ENCODE measurements at regions not wholly inside any gene's neighbourhood (a gene's known extent, or its start where the extent isn't known, plus 50 kb on each side); places are given as distances from the start of the nearest gene placed in this dataset.

DNA sequence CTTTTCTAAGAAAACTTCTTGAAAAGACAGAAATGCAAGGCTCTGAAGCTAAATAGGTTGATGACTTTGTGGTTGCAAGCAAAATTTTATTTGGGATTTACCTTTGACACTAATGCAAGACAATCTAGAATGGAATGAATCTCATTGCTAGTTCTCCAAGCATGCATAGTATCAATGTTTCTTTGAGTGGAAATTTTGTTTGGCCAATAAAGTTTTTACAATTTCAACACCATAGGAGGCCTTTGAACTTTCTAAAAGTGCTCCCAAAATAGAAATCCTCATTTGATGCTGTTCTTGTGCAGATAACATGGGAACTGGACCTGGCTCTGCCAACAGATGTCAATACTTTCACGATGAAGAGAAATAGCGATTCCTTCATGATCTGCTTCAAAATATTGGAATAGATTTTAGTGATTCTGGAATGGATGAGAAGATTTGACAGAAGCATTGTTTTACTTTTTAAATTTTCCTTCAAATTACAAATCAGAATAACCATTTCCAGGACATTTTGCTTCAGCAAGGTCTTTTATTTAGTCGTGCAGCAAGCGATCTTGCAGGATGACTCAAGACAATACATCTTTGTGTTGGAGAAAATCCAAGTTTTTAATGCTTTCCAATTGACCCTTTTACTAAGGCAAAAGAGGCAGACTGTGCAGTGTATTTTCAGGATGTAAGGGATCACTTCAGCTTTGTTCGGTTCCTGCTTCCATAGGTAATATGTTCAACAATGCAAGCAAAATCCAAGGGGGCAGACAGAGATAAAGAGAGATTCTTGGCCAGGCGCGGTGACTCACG lies 51.7 kb upstream of the OTUD4 start:
- no peak for DNase-seq

DNA sequence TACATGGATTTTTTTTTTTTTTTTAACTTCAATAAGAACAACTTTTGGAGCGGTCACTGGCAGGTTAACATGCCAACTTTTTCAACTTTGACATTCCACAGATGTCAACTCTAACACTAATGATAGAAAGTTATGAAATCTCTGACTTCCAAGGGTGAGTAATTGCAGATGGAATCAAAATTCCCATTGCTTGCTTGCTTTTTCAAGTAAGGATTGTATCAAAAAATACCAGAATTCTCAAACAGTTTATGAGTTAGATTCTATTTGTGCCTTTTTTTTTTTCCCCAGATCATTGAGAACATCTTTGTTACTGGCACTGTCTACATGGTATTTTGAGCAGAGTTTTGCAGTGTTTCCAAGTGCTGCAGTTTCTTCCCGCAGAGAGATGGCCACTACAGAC lies 50.3 kb upstream of the OTUD4 start:
- DNase-seq, result no peak
